H1 (cell line): ENCODE measurements at regions not wholly inside any gene's neighbourhood (a gene's known extent, or its start where the extent isn't known, plus 50 kb on each side); places are given as distances from the start of the nearest gene placed in this dataset.

Source experiments
- CTCF ChIA-PET: fragments of 300-600 bp; sonication (Branson Sonifier 250); formaldehyde crosslinking; loops from one replicate; lab custom pipeline; 2021; ENCODE audit not compliant: partially characterized antibody; lab: Charles Lee
- POLR2A ChIA-PET: fragments of 300-600 bp; sonication (Branson Sonifier 250); formaldehyde crosslinking; loops from one replicate; lab custom pipeline; 2021; ENCODE audit warnings: inconsistent platforms; ENCODE audit not compliant: partially characterized antibody; lab: Charles Lee
- DNase-seq, 2 experiments: peaks; one replicate each; pipeline versions ENCODE4 v3.0.0 to v3.0.0-alpha.2; 2010 to 2022; ENCODE audit warnings: low spot score in 2 of 2, low read depth in 1 of 2, mixed read lengths in 1 of 2
- FAIRE-seq: peaks from 2 replicates; lab custom pipeline; 2011; peaks lifted over from hg19 to GRCh38; lab: Jason Lieb, UNC
- H2AFZ ChIP-seq: 2 replicates; pipeline ENCODE4 v1.8.1; 2012; ENCODE audit warnings: low read length, inconsistent platforms
- H2AK5ac ChIP-seq: 2 replicates; pipeline ENCODE4 v1.6.1; 2013; ENCODE audit warnings: low read depth, low read length
- H2BK120ac ChIP-seq: replicated peaks from 2 replicates; pipeline ENCODE3; 2013; ENCODE audit warnings: low read depth, low read length, inconsistent platforms
- H2BK12ac ChIP-seq: 2 replicates; pipeline ENCODE4 v1.6.1; 2013; ENCODE audit warnings: low read depth, low read length
- H2BK15ac ChIP-seq: 2 replicates; pipeline ENCODE4 v1.6.1; 2013; ENCODE audit warnings: low read length
- H2BK20ac ChIP-seq: 2 replicates; pipeline ENCODE4 v1.6.1; 2013; ENCODE audit warnings: low read length
- H2BK5ac ChIP-seq: 2 replicates; pipeline ENCODE4 v1.6.1; 2013; ENCODE audit warnings: low read depth, low read length
- H3K14ac ChIP-seq: 2 replicates; pipeline ENCODE4 v1.6.1; 2013; ENCODE audit warnings: inconsistent platforms; ENCODE audit not compliant: insufficient read length
- H3K18ac ChIP-seq: 2 replicates; pipeline ENCODE4 v1.6.1; 2013; ENCODE audit warnings: low read length; ENCODE audit errors: extremely low read depth
- H3K23ac ChIP-seq: 2 replicates; pipeline ENCODE4 v1.6.1; 2013; ENCODE audit warnings: inconsistent platforms; ENCODE audit not compliant: insufficient read length
- H3K23me2 ChIP-seq: 2 replicates; pipeline ENCODE4 v1.6.1; 2013; ENCODE audit warnings: low read depth, low read length
- H3K27ac ChIP-seq: 2 replicates; pipeline ENCODE4 v1.6.1; 2011; ENCODE audit warnings: low read depth, low read length, inconsistent platforms
- H3K27me3 ChIP-seq, 4 experiments: replicated peaks in 1 of 4; 1 replicate in 1 of 4; 2 replicates in 3 of 4; pipeline versions ENCODE4 v1.6.1 to v1.8.1; 2011 to 2013; ENCODE audit warnings: low read length in 3 of 4, mild to moderate bottlenecking in 3 of 4, inconsistent platforms in 2 of 4, mixed read lengths in 2 of 4, moderate library complexity in 1 of 4; ENCODE audit not compliant: control insufficient read depth in 3 of 4, insufficient read depth in 3 of 4; ENCODE audit errors: extremely low read depth in 1 of 4
- H3K36me3 ChIP-seq, 4 experiments: 2 replicates each; pipeline versions ENCODE4 v1.6.1 to v1.8.1; 2011 to 2013; ENCODE audit warnings: mild to moderate bottlenecking in 4 of 4, low read length in 3 of 4, moderate library complexity in 2 of 4, control low read depth in 1 of 4, inconsistent platforms in 1 of 4; ENCODE audit not compliant: insufficient read depth in 4 of 4, control insufficient read depth in 2 of 4
- H3K4ac ChIP-seq: replicated peaks from 2 replicates; pipeline ENCODE3; 2013; ENCODE audit warnings: low read length, low read depth, mixed read lengths, inconsistent platforms; ENCODE audit not compliant: insufficient read length
- H3K4me1 ChIP-seq, 4 experiments: replicated peaks in 1 of 4; 1 replicate in 1 of 4; 2 replicates in 3 of 4; pipeline versions ENCODE4 v1.6.1 to v1.8.1; 2011 to 2013; ENCODE audit warnings: low read length in 3 of 4, inconsistent platforms in 2 of 4, mixed read lengths in 1 of 4; ENCODE audit not compliant: insufficient read depth in 4 of 4, control insufficient read depth in 3 of 4
- H3K4me2 ChIP-seq, 2 experiments: 2 replicates each; pipeline versions ENCODE4 v1.6.1 to v1.8.1; 2011 to 2013; ENCODE audit warnings: low read depth in 2 of 2, low read length in 2 of 2, control low read depth in 1 of 2, inconsistent platforms in 1 of 2, mild to moderate bottlenecking in 1 of 2; ENCODE audit not compliant: insufficient read depth in 1 of 2
- H3K4me3 ChIP-seq, 4 experiments: fragments of 200-600, 300-600 bp in 1 of 4; sonication (generic), shearing (Covaris generic), sonication (Bioruptor Twin) in 1 of 4; 2 replicates each; pipeline versions ENCODE4 v1.5.1 to v1.8.1; 2011 to 2016; ENCODE audit warnings: low read length in 4 of 4, low read depth in 3 of 4, control low read depth in 2 of 4, inconsistent platforms in 2 of 4, mild to moderate bottlenecking in 2 of 4, mixed read lengths in 1 of 4, moderate library complexity in 1 of 4; ENCODE audit not compliant: insufficient read depth in 2 of 4; ENCODE audit errors: extremely low read depth in 1 of 4
- H3K56ac ChIP-seq: replicated peaks from 2 replicates; pipeline ENCODE3; 2013; ENCODE audit warnings: low read depth, mild to moderate bottlenecking, mixed read lengths, low read length, inconsistent platforms; ENCODE audit not compliant: insufficient read length
- H3K79me1 ChIP-seq: 2 replicates; pipeline ENCODE4 v1.6.1; 2013; ENCODE audit warnings: low read depth, low read length, control low read depth
- H3K79me2 ChIP-seq, 2 experiments: 2 replicates each; pipeline versions ENCODE4 v1.6.1 to v1.8.1; 2012 to 2013; ENCODE audit warnings: low read length in 2 of 2, mild to moderate bottlenecking in 2 of 2, inconsistent platforms in 1 of 2; ENCODE audit not compliant: insufficient read depth in 2 of 2, control insufficient read depth in 1 of 2
- H3K9ac ChIP-seq, 4 experiments: replicated peaks in 1 of 4; 1 replicate in 1 of 4; 2 replicates in 3 of 4; pipeline versions ENCODE4 v1.6.1 to v1.8.1; 2011 to 2013; ENCODE audit warnings: low read depth in 3 of 4, low read length in 3 of 4, control low read depth in 2 of 4, mild to moderate bottlenecking in 2 of 4, moderate library complexity in 2 of 4, inconsistent platforms in 1 of 4; ENCODE audit errors: extremely low read depth in 1 of 4
- H3K9me3 ChIP-seq, 2 experiments: 2 replicates each; pipeline versions ENCODE4 v1.6.1 to v1.8.1; 2012 to 2013; ENCODE audit warnings: mild to moderate bottlenecking in 2 of 2, moderate library complexity in 2 of 2, control low read depth in 1 of 2, inconsistent platforms in 1 of 2, low read depth in 1 of 2, low read length in 1 of 2, mixed read lengths in 1 of 2; ENCODE audit not compliant: insufficient read depth in 2 of 2
- H4K20me1 ChIP-seq, 2 experiments: replicated peaks in 1 of 2; 2 replicates each; pipeline versions ENCODE3 to v1.8.1; 2011 to 2013; ENCODE audit warnings: inconsistent platforms in 2 of 2, low read length in 2 of 2, mild to moderate bottlenecking in 1 of 2; ENCODE audit not compliant: insufficient read depth in 2 of 2, control insufficient read depth in 1 of 2
- H4K5ac ChIP-seq: 2 replicates; pipeline ENCODE4 v1.6.1; 2013; ENCODE audit warnings: low read length, low read depth, mixed read lengths, inconsistent platforms; ENCODE audit not compliant: insufficient read length
- H4K8ac ChIP-seq: 2 replicates; pipeline ENCODE4 v1.8.0; 2013; ENCODE audit warnings: mild to moderate bottlenecking, moderate library complexity, low read length, inconsistent platforms; ENCODE audit not compliant: insufficient read depth; ENCODE audit errors: extremely low read depth
- H4K91ac ChIP-seq: replicated peaks from 2 replicates; pipeline ENCODE3; 2013; ENCODE audit warnings: low read length, mixed read lengths, inconsistent platforms; ENCODE audit not compliant: insufficient read length
- GTF2F1 ChIP-seq: IDR thresholded peaks from 2 replicates; pipeline ENCODE4 v1.6.1; 2012; ENCODE audit warnings: low read depth, low read length, improper control_type of control experiment, borderline replicate concordance
- WGBS, 2 experiments: shearing (Covaris generic) in 1 of 2; methylation state at CpG; one replicate each; pipeline versions ENCODE4 v1.1.6 to v1.1.7; 2013 to 2015; ENCODE audit warnings: low lambda C conversion rate in 2 of 2, mixed read lengths in 2 of 2, inconsistent platforms in 1 of 2, low coverage in 1 of 2, missing lambda C conversion rate in 1 of 2; ENCODE audit not compliant: insufficient replicate concordance in 2 of 2, insufficient coverage in 1 of 2, insufficient read length in 1 of 2; ENCODE audit errors: extremely low coverage in 1 of 2, missing lambda C conversion rate in 1 of 2; 5-methylcytosine and 5-hydroxymethylcytosine counted together

GRCh38 chr10:61211468-61211867 lies 241.7 kb downstream of the TMEM26 start:
- Histone ChIP-seq H3K4ac (no peak overlapping the region), H2AK5ac (no peak overlapping the region), H2BK20ac (no peak overlapping the region), H4K8ac (no peak overlapping the region), H3K36me3 (no peaks in the 10 kb centered on the region), H3K27ac (no peak overlapping the region), H3K4me3 (no peak overlapping the region), H4K5ac (no peak overlapping the region), H2BK12ac (no peak overlapping the region), H3K27me3 (no peaks in the 10 kb centered on the region), H3K23ac (no peak overlapping the region), H4K91ac (no peak overlapping the region), H2BK15ac (no peak overlapping the region)
- POLR2A ChIA-PET = no interaction called here
- no peak for DNase-seq
- TF ChIP-seq GTF2F1 = no peak
- TF ChIP-seq, all 59 proteins: peak for 0
- no peak overlapping the region for H3K56ac ChIP-seq
- no peak overlapping the region for H2BK120ac ChIP-seq
- H4K20me1 ChIP-seq = no peaks in the 10 kb centered on the region
- H3K9ac ChIP-seq = no peak overlapping the region
- H3K79me1 ChIP-seq = no peaks in the 10 kb centered on the region
- H2AFZ ChIP-seq = peak overlapping the region; percentile 83
- CTCF ChIA-PET = interaction anchor here (0.7 kb wide), 1 partner anchor 21 kb away, joined by 3 read pairs; no protein-coding TSS in a partner anchor
- no peaks in the 10 kb centered on the region for H3K4me1 ChIP-seq
- H3K9me3 ChIP-seq = no peaks in the 10 kb centered on the region
- 86% methylated on average over 2 of the region's 2 CpGs; no CpG with 5 or more reads in 1 of the 2 experiments for WGBS, 2 experiments
- H3K23me2 ChIP-seq = no peaks in the 10 kb centered on the region
- no peak overlapping the region for H3K14ac ChIP-seq
- no peak overlapping the region for H2BK5ac ChIP-seq
- H3K18ac ChIP-seq = no peak overlapping the region
- FAIRE-seq = no peak
- no peaks in the 10 kb centered on the region for H3K79me2 ChIP-seq
- no peak overlapping the region for H3K4me2 ChIP-seq
